SK-N-SH (cell line): ENCODE measurements at regions not wholly inside any gene's neighbourhood (a gene's known extent, or its start where the extent isn't known, plus 50 kb on each side); places are given as distances from the start of the nearest gene placed in this dataset.

Experiments
- CTCF ChIA-PET: fragments of 300-600, 350-600 bp; formaldehyde crosslinking; extraction: SDS; loops from one replicate; lab custom pipeline; 2021; lab: Yijun Ruan, JAX
- POLR2A ChIA-PET: fragments of 350-600 bp; sonication (Branson Sonifier 250); formaldehyde crosslinking; extraction: SDS; loops from one replicate; lab custom pipeline; 2020; ENCODE audit warnings: antibody characterized with exemption, inconsistent platforms; lab: Yijun Ruan, JAX
- DNase-seq: peaks from one replicate; pipeline ENCODE4 v3.0.0; 2012
- H2AFZ ChIP-seq: fragments of 200-600 bp; sonication (generic); 2 replicates; pipeline ENCODE4 v1.8.1; 2016; ENCODE audit warnings: antibody characterized with exemption, mild to moderate bottlenecking, low read depth
- H3F3A ChIP-seq: fragments of 200-600 bp; sonication (generic); replicated peaks from 2 replicates; pipeline ENCODE3; 2016; ENCODE audit warnings: antibody characterized with exemption, mild to moderate bottlenecking; ENCODE audit not compliant: insufficient read depth
- H3K27ac ChIP-seq, 2 experiments: fragments of 200-500 bp in 1 of 2; fragments of 200-600 bp in 1 of 2; sonication (Bioruptor generic) in 1 of 2; sonication (generic), shearing (Covaris generic) in 1 of 2; 2 replicates each; pipeline versions ENCODE4 v1.5.1 to v1.6.1; 2014 to 2016; ENCODE audit warnings: low read depth in 2 of 2, inconsistent platforms in 1 of 2, low read length in 1 of 2, mild to moderate bottlenecking in 1 of 2, mixed read lengths in 1 of 2
- H3K27me3 ChIP-seq: fragments of 200-600 bp; sonication (generic), shearing (Covaris generic); 2 replicates; pipeline ENCODE4 v1.6.1; 2016; ENCODE audit warnings: mixed run types; ENCODE audit not compliant: insufficient read depth
- H3K36me3 ChIP-seq, 2 experiments: fragments of 200-500 bp in 1 of 2; fragments of 200-600 bp in 1 of 2; sonication (Bioruptor generic) in 1 of 2; sonication (generic) in 1 of 2; replicated peaks in 1 of 2; 2 replicates each; pipeline versions ENCODE3 to v1.5.1; 2014 to 2016; ENCODE audit warnings: low read length in 1 of 2, mild to moderate bottlenecking in 1 of 2; ENCODE audit not compliant: insufficient read depth in 2 of 2, control insufficient read depth in 1 of 2
- H3K4me1 ChIP-seq, 2 experiments: fragments of 200-500 bp in 1 of 2; fragments of 200-600 bp in 1 of 2; sonication (Bioruptor generic) in 1 of 2; sonication (generic), shearing (Covaris generic) in 1 of 2; 2 replicates each; pipeline versions ENCODE4 v1.5.1 to v1.6.1; 2014 to 2016; ENCODE audit warnings: low read depth in 1 of 2, low read length in 1 of 2, mixed run types in 1 of 2; ENCODE audit not compliant: insufficient read depth in 2 of 2, control insufficient read depth in 1 of 2
- H3K4me2 ChIP-seq: fragments of 200-600 bp; sonication (generic), shearing (Covaris generic); 2 replicates; pipeline ENCODE4 v1.6.1; 2017; ENCODE audit warnings: mixed run types
- H3K4me3 ChIP-seq, 2 experiments: fragments of 200-500 bp in 1 of 2; fragments of 200-600 bp in 1 of 2; sonication (Bioruptor generic) in 1 of 2; sonication (generic), shearing (Covaris generic) in 1 of 2; 2 replicates each; pipeline versions ENCODE4 v1.5.1 to v1.8.1; 2014 to 2016; ENCODE audit warnings: low read depth in 2 of 2, inconsistent platforms in 1 of 2, low read length in 1 of 2, mild to moderate bottlenecking in 1 of 2, mixed read lengths in 1 of 2, moderate library complexity in 1 of 2
- H3K79me2 ChIP-seq: fragments of 200-600 bp; sonication (generic); 2 replicates; pipeline ENCODE4 v1.8.1; 2017; ENCODE audit warnings: mild to moderate bottlenecking; ENCODE audit not compliant: insufficient read depth
- H3K9ac ChIP-seq: fragments of 200-600 bp; sonication (generic); 2 replicates; pipeline ENCODE4 v1.6.1; 2017; ENCODE audit warnings: mixed run types
- H3K9me2 ChIP-seq: fragments of 200-600 bp; sonication (generic); 2 replicates; pipeline ENCODE4 v1.6.1; 2017; ENCODE audit warnings: mixed run types
- H3K9me3 ChIP-seq: fragments of 200-600 bp; sonication (generic); 2 replicates; pipeline ENCODE4 v1.6.1; 2017; ENCODE audit warnings: mixed run types, mild to moderate bottlenecking, moderate library complexity
- H4K20me1 ChIP-seq: fragments of 200-600 bp; sonication (generic); 2 replicates; pipeline ENCODE4 v1.6.1; 2017; ENCODE audit warnings: mild to moderate bottlenecking, mixed run types; ENCODE audit not compliant: insufficient read depth
- ELF1 ChIP-seq: IDR thresholded peaks from 2 replicates; pipeline ENCODE4 v1.4.0; 2012
- EP300 ChIP-seq, 2 experiments: IDR thresholded peaks; 2 replicates each; pipeline versions ENCODE4 v1.4.0 to v1.6.1; 2012; ENCODE audit warnings: borderline replicate concordance in 1 of 2, low read depth in 1 of 2, low read length in 1 of 2
- FOSL2 ChIP-seq: IDR thresholded peaks from 2 replicates; pipeline ENCODE4 v1.4.0; 2012; ENCODE audit warnings: low read depth, mild to moderate bottlenecking, moderate library complexity, borderline replicate concordance
- FOXJ3 ChIP-seq: sonication (generic); formaldehyde crosslinking; IDR thresholded peaks from 2 replicates; pipeline ENCODE4 v1.5.1; 2020; ENCODE audit warnings: mild to moderate bottlenecking, missing genetic modification reagents
- FOXM1 ChIP-seq: IDR thresholded peaks from 2 replicates; pipeline ENCODE4 v1.4.0; 2012; ENCODE audit warnings: low read depth, mild to moderate bottlenecking
- MEF2A ChIP-seq: IDR thresholded peaks from 2 replicates; pipeline ENCODE4 v1.4.0; 2012; ENCODE audit warnings: low read depth, borderline replicate concordance
- MXI1 ChIP-seq: IDR thresholded peaks from 2 replicates; pipeline ENCODE4 v1.6.1; 2012; ENCODE audit warnings: mild to moderate bottlenecking, low read depth, low read length, improper control_type of control experiment
- NFIC ChIP-seq: IDR thresholded peaks from 2 replicates; pipeline ENCODE4 v1.4.0; 2012; ENCODE audit warnings: borderline replicate concordance
- NRF1 ChIP-seq: IDR thresholded peaks from 2 replicates; pipeline ENCODE4 v1.6.1; 2012; ENCODE audit warnings: low read depth, mild to moderate bottlenecking, low read length
- RAD21 ChIP-seq: IDR thresholded peaks from 2 replicates; pipeline ENCODE4 v1.6.1; 2012; ENCODE audit warnings: mild to moderate bottlenecking, low read length
- RXRA ChIP-seq: IDR thresholded peaks from 2 replicates; pipeline ENCODE4 v1.4.0; 2012; ENCODE audit warnings: low read depth, mild to moderate bottlenecking, borderline replicate concordance
- TAF1 ChIP-seq: IDR thresholded peaks from 2 replicates; pipeline ENCODE4 v1.6.1; 2012; ENCODE audit warnings: low read depth, mild to moderate bottlenecking, low read length, moderate library complexity, borderline replicate concordance
- TEAD4 ChIP-seq: IDR thresholded peaks from 2 replicates; pipeline ENCODE4 v1.4.0; 2012; ENCODE audit warnings: mild to moderate bottlenecking, borderline replicate concordance; ENCODE audit not compliant: insufficient read depth
- USF1 ChIP-seq: IDR thresholded peaks from 2 replicates; pipeline ENCODE4 v1.4.0; 2012; ENCODE audit warnings: low read depth, borderline replicate concordance
- YY1 ChIP-seq: IDR thresholded peaks from 2 replicates; pipeline ENCODE4 v1.4.0; 2012; ENCODE audit warnings: low read depth, mild to moderate bottlenecking
- WGBS: methylation state at CpG from one replicate; pipeline ENCODE4 v1.1.6; 2017; ENCODE audit warnings: low lambda C conversion rate; 5-methylcytosine and 5-hydroxymethylcytosine counted together
- TF ChIP-seq, protein P1 (sequence below): fragments of 150-350 bp; IDR thresholded peaks from 2 replicates; pipeline ENCODE4 v1.6.1; 2017; ENCODE audit warnings: antibody characterized with exemption, low read length, low read depth, borderline replicate concordance
- TF ChIP-seq, protein P2 (sequence below): IDR thresholded peaks from 2 replicates; pipeline ENCODE4 v1.4.0; 2012; ENCODE audit warnings: low read depth
- TF ChIP-seq, protein P3 (sequence below): IDR thresholded peaks from 2 replicates; pipeline ENCODE4 v1.4.0; 2012; ENCODE audit warnings: low read depth, borderline replicate concordance
- TF ChIP-seq, protein P4 (sequence below): IDR thresholded peaks from 2 replicates; pipeline ENCODE4; 2012

DNA sequence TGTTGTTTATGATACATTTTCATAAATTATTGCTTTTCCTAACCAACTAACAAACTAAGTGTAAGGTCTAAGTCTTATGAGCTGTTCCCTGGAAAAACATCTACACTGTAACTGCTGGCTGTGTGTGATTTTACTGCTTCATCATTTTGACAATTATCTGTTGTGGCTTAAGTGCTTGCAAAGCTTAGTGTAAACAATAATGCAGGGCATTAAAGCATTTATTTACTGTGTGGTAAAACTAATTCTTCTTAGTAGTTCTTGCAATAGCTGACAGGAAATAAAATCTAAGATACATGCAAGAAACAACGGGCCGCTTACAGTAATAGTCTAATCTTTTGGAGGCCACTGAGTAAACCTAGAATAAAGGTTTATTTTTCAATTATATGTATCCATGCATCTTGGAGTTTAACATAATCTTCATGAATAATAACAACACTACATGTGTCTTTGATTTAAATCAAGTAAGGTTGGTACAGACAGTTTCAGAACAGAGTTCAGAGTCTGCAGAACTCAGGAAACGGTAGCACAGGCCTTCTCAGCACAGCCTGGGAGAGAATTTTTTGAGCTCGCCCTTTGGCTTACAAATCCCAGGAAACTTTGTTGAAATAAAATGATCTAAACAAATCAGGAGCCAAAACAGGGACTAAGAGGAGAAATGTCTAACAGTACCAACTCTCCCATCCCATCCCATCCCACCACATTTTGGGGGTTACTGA, 473.1 kb downstream of the NR2F1-AS1 start:
- H3K27me3 ChIP-seq: no peaks in the 10 kb centered on the region
- H3K27ac ChIP-seq: peak overlapping the region in 1 of 2 experiments; percentile 80; a peak in 2 of 4 replicates
- no peaks in the 10 kb centered on the region for H3K9me3 ChIP-seq
- no peaks in the 10 kb centered on the region for H4K20me1 ChIP-seq
- 89% methylated on average over 4 of the region's 4 CpGs for WGBS
- no peak overlapping the region for H3K9ac ChIP-seq
- no peaks in the 10 kb centered on the region for H3K9me2 ChIP-seq
- peaks cover 0 to 15% of the 10 kb centered on the region in 2 experiments; a peak in 2 of 4 replicates for H3K4me1 ChIP-seq
- no peaks in the 10 kb centered on the region for H3F3A ChIP-seq
- DNase-seq: no peak
- CTCF ChIA-PET: no interaction called here
- POLR2A ChIA-PET: no interaction called here
- TF ChIP-seq YY1 (no peak), FOXJ3 (CRISPR knock-in tag) (no peak), RAD21 (no peak), TEAD4 (no peak), FOSL2 (no peak), ELF1 (no peak), MXI1 (no peak), NRF1 (no peak), EP300 (IDR thresholded peaks at IDR 0.05; ENCODE audit: borderline replicate concordance in 1 of 2, low read depth in 1 of 2, low read length in 1 of 2) (no peak), NFIC (no peak), RXRA (no peak), FOXM1 (no peak), USF1 (no peak), MEF2A (no peak), TAF1 (no peak)
- TF ChIP-seq, protein P1, sequence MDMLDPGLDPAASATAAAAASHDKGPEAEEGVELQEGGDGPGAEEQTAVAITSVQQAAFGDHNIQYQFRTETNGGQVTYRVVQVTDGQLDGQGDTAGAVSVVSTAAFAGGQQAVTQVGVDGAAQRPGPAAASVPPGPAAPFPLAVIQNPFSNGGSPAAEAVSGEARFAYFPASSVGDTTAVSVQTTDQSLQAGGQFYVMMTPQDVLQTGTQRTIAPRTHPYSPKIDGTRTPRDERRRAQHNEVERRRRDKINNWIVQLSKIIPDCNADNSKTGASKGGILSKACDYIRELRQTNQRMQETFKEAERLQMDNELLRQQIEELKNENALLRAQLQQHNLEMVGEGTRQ: no peak
- TF ChIP-seq, protein P2, sequence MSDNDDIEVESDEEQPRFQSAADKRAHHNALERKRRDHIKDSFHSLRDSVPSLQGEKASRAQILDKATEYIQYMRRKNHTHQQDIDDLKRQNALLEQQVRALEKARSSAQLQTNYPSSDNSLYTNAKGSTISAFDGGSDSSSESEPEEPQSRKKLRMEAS: no peak
- TF ChIP-seq, protein P3, sequence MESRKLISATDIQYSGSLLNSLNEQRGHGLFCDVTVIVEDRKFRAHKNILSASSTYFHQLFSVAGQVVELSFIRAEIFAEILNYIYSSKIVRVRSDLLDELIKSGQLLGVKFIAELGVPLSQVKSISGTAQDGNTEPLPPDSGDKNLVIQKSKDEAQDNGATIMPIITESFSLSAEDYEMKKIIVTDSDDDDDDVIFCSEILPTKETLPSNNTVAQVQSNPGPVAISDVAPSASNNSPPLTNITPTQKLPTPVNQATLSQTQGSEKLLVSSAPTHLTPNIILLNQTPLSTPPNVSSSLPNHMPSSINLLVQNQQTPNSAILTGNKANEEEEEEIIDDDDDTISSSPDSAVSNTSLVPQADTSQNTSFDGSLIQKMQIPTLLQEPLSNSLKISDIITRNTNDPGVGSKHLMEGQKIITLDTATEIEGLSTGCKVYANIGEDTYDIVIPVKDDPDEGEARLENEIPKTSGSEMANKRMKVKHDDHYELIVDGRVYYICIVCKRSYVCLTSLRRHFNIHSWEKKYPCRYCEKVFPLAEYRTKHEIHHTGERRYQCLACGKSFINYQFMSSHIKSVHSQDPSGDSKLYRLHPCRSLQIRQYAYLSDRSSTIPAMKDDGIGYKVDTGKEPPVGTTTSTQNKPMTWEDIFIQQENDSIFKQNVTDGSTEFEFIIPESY: no peak
- TF ChIP-seq, protein P4, sequence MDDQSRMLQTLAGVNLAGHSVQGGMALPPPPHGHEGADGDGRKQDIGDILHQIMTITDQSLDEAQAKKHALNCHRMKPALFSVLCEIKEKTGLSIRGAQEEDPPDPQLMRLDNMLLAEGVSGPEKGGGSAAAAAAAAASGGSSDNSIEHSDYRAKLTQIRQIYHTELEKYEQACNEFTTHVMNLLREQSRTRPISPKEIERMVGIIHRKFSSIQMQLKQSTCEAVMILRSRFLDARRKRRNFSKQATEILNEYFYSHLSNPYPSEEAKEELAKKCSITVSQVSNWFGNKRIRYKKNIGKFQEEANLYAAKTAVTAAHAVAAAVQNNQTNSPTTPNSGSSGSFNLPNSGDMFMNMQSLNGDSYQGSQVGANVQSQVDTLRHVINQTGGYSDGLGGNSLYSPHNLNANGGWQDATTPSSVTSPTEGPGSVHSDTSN: no peak
- H3K4me2 ChIP-seq: no peak overlapping the region
- H3K4me3 ChIP-seq: no peak overlapping the region
- H3K79me2 ChIP-seq: no peaks in the 10 kb centered on the region
- no peak overlapping the region for H2AFZ ChIP-seq
- no peaks in the 10 kb centered on the region for H3K36me3 ChIP-seq
